NCI-H226 (cell line): ENCODE measurements at regions not wholly inside any gene's neighbourhood (a gene's known extent, or its start where the extent isn't known, plus 50 kb on each side); places are given as distances from the start of the nearest gene placed in this dataset.
"Not testable (repeated sequence)": the region's sequence is repeated elsewhere in the genome, so short reads cannot be mapped to it uniquely, and the experiment has no call there.

Experiments used
- DNase-seq: peaks from one replicate; pipeline ENCODE4 v3.0.0-alpha.2; 2015

- no peak for DNase-seq
These were observed 112.2 kb downstream of the DYRK2 start for GRCh38 chr12:67760586-67761275.

GRCh38 chr12:67761566-67761965 lies 113.0 kb downstream of the DYRK2 start:
- DNase-seq, result no peak

- DNase-seq, result no peak
These were observed 115.5 kb downstream of the DYRK2 start for GRCh38 chr12:67764055-67764454.

- DNase-seq, result no peak
These were observed 116.5 kb downstream of the DYRK2 start for GRCh38 chr12:67764946-67765619.

- DNase-seq, result peak; percentile 51
These were observed 117.5 kb downstream of the DYRK2 start for GRCh38 chr12:67765776-67766766.

- DNase-seq, result no peak
These were observed 124.0 kb downstream of the DYRK2 start for GRCh38 chr12:67772267-67773169.

- no peak for DNase-seq
These were observed 125.4 kb downstream of the DYRK2 start for GRCh38 chr12:67773896-67774295.

- peak; percentile 29 for DNase-seq
These were observed 126.5 kb downstream of the DYRK2 start for GRCh38 chr12:67774983-67775587.

- no peak for DNase-seq
These were observed 132.1 kb downstream of the DYRK2 start for GRCh38 chr12:67780580-67781084.

- no peak for DNase-seq
These were observed 134.0 kb downstream of the DYRK2 start for GRCh38 chr12:67782573-67782972.

- no peak for DNase-seq
These were observed 134.8 kb downstream of the DYRK2 start for GRCh38 chr12:67783393-67783792.

GRCh38 chr12:67784831-67785230 lies 136.3 kb downstream of the DYRK2 start:
- DNase-seq, result no peak

GRCh38 chr12:67786086-67786485 lies 137.5 kb downstream of the DYRK2 start:
- DNase-seq, result no peak

GRCh38 chr12:67788118-67788517 lies 139.6 kb downstream of the DYRK2 start:
- DNase-seq, result no peak

- no peak for DNase-seq
These were observed 140.7 kb downstream of the DYRK2 start for GRCh38 chr12:67789266-67789665.

- no peak for DNase-seq
These were observed 142.1 kb downstream of the DYRK2 start for GRCh38 chr12:67790660-67791059.

- DNase-seq, result not testable (repeated sequence)
These were observed 142.8 kb downstream of the DYRK2 start for GRCh38 chr12:67791362-67791761.

GRCh38 chr12:67792185-67792584 lies 143.6 kb downstream of the DYRK2 start:
- DNase-seq, result no peak

GRCh38 chr12:67794161-67794560 lies 145.6 kb downstream of the DYRK2 start:
- no peak for DNase-seq

- no peak for DNase-seq
These were observed 146.7 kb downstream of the DYRK2 start for GRCh38 chr12:67795236-67795635.

GRCh38 chr12:67797185-67797741 lies 148.7 kb downstream of the DYRK2 start:
- DNase-seq, result no peak
